BJ (cell line): ENCODE measurements at regions not wholly inside any gene's neighbourhood (a gene's known extent, or its start where the extent isn't known, plus 50 kb on each side); places are given as distances from the start of the nearest gene placed in this dataset.

Source experiments
- CTCF ChIA-PET: fragments of 350-600 bp; formaldehyde crosslinking; extraction: SDS; loops from one replicate; lab custom pipeline; 2021; ENCODE audit warnings: antibody characterized with exemption, inconsistent platforms; lab: Yijun Ruan, JAX
- POLR2A ChIA-PET: fragments of 300-600 bp; sonication (Branson Sonifier 250); formaldehyde crosslinking; extraction: SDS; loops from one replicate; lab custom pipeline; 2021; ENCODE audit warnings: antibody characterized with exemption; lab: Charles Lee
- DNase-seq: peaks from one replicate; pipeline ENCODE4 v3.0.0-alpha.2; 2011; ENCODE audit warnings: low read depth
- H3K27me3 ChIP-seq: 2 replicates; pipeline ENCODE4 v1.6.0; 2011; ENCODE audit warnings: low read length; ENCODE audit not compliant: control insufficient read depth, insufficient read depth
- H3K36me3 ChIP-seq: 2 replicates; pipeline ENCODE4 v1.5.1; 2011; ENCODE audit warnings: low read length; ENCODE audit not compliant: control insufficient read depth, insufficient read depth
- H3K4me3 ChIP-seq: 2 replicates; pipeline ENCODE4 v1.5.1; 2011; ENCODE audit warnings: low read depth, mild to moderate bottlenecking, control low read depth, low read length
- CTCF ChIP-seq: IDR thresholded peaks from 2 replicates; pipeline ENCODE4 v1.5.1; 2011; ENCODE audit warnings: low read depth, mild to moderate bottlenecking, control low read depth, inconsistent platforms, low read length, moderate library complexity; ENCODE audit not compliant: insufficient read depth

GRCh38 chr1:5757187-5757805 lies 234.9 kb downstream of the NPHP4 start:
- Histone ChIP-seq H3K27me3 (no peaks in the 10 kb centered on the region), H3K36me3 (no peaks in the 10 kb centered on the region), H3K4me3 (no peak overlapping the region)
- no peak for DNase-seq
- CTCF ChIA-PET, result no interaction called here
- POLR2A ChIA-PET, result no interaction called here
- no peak for TF ChIP-seq CTCF

- no peak for TF ChIP-seq CTCF
- no peaks in the 10 kb centered on the region for H3K27me3 ChIP-seq
- POLR2A ChIA-PET, result no interaction called here
- H3K36me3 ChIP-seq, result no peaks in the 10 kb centered on the region
- CTCF ChIA-PET, result no interaction called here
- DNase-seq, result no peak
- no peak overlapping the region for H3K4me3 ChIP-seq
These were observed 235.6 kb downstream of the NPHP4 start for GRCh38 chr1:5756434-5757186.

- H3K36me3 ChIP-seq, result no peaks in the 10 kb centered on the region
- ChIA-PET CTCF (no interaction called here), POLR2A (no interaction called here)
- DNase-seq, result no peak
- no peak overlapping the region for H3K4me3 ChIP-seq
- no peak for TF ChIP-seq CTCF
- no peaks in the 10 kb centered on the region for H3K27me3 ChIP-seq
These were observed 236.6 kb downstream of the NPHP4 start for GRCh38 chr1:5755552-5756125.

GRCh38 chr1:5754817-5755551 lies 237.2 kb downstream of the NPHP4 start:
- Histone ChIP-seq H3K4me3 (no peak overlapping the region), H3K36me3 (no peaks in the 10 kb centered on the region), H3K27me3 (no peaks in the 10 kb centered on the region)
- no peak for TF ChIP-seq CTCF
- DNase-seq, result no peak
- ChIA-PET POLR2A (no interaction called here), CTCF (interaction anchor here (0.7 kb wide), 1 partner anchor 10 kb away, joined by 3 read pairs; no protein-coding TSS in a partner anchor)
